HG02885 (cell line): ENCODE measurements at regions not wholly inside any gene's neighbourhood (a gene's known extent, or its start where the extent isn't known, plus 50 kb on each side); places are given as distances from the start of the nearest gene placed in this dataset.

Experiments used
- ATAC-seq: cut with Tn5 transposase; IDR thresholded peaks from one replicate; pipeline ENCODE4 v1.9.1; 2021; ENCODE audit warnings: mild to moderate bottlenecking; ENCODE audit not compliant: unreplicated experiment, poor library complexity

DNA sequence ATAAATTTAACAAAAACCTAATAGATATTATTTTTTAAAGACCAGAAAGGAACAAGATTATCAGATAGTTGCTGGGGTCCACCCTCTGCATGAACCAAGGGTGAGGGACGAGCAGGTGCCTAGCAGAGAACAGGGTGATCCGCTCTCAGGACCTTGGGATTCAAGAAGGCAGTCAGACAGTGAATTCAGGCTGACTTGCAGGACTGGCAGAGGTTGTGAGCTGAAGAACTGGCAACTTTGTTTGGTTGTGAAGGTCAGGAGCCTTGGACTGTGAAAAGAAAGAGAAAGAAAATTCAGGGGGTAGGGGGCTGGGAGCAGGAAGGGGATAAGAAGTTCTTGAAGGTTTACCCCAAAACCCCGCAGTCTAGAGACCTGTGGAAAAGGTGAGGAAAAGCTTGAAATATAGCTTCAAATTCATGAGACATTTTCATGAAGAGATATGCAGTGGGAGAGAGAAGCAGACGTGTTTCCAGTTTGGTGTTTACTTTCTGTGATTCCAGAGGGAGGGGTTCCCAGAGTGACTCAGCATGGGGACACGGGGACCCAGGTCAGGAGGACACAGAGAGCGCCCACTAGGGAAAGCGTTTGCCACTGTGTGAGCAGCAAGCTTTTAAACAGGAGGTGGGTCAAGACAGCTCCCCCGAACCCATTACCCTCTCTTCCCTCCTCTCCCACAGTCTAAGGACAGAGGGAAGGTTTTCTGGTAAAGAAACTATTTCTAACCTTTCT, 217.2 kb upstream of the UMPS start:
- ATAC-seq = no peak

- ATAC-seq = no peak
These were observed 216.6 kb upstream of the UMPS start for GRCh38 chr3:124513610-124513997.

GRCh38 chr3:124514683-124515082, 215.6 kb upstream of the UMPS start:
- ATAC-seq = no peak

DNA sequence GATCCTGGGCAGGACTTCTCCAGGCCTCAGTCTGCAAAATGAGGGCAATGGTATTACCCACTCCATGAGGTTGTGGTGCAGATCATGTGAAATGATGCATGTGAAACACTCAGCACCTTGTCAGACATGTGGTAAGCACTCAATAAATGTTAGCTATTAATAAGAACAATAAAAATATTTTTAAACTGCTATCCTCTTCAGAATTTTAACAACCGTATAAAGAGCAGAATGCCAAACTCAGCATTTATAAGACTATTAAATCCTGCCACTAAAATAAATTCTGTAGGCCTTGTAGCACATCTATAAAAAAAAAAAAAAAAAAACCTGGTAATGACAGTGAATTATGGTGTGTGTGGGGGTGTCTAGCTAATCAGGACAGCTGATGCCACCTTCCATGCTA, 213.9 kb upstream of the UMPS start:
- no peak for ATAC-seq

GRCh38 chr3:124517306-124517705, 212.9 kb upstream of the UMPS start:
- ATAC-seq = no peak

- no peak for ATAC-seq
These were observed 211.9 kb upstream of the UMPS start for GRCh38 chr3:124518350-124518749.

GRCh38 chr3:124519591-124520194, 210.6 kb upstream of the UMPS start:
- ATAC-seq = no peak

GRCh38 chr3:124520970-124521369, 209.3 kb upstream of the UMPS start:
- no peak for ATAC-seq

DNA sequence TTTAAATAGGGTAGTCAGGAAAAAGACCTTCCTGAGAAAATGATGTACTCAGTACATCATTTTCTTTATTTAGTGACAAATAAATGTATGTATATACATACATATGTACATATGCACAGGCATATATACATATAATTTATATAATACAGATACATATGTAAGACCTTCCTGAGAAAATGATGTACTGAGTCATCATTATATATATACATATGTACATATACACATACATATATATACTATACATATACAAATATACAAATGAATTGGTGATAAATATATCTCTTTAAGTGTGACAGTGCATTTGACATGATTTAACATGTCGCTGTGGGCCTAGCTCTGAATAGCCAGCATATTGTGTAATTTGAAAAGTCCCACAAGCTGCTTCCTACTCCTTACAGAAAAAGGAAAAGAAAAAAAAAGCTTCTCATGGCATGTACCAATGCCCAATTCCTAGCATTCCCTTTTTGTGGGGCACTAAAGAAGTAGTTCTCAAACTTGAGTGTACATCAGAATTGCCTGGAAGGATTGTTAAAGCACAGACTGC, 208.1 kb upstream of the UMPS start:
- ATAC-seq = no peak

- ATAC-seq = no peak
These were observed 203.7 kb upstream of the UMPS start for GRCh38 chr3:124526601-124527000.

DNA sequence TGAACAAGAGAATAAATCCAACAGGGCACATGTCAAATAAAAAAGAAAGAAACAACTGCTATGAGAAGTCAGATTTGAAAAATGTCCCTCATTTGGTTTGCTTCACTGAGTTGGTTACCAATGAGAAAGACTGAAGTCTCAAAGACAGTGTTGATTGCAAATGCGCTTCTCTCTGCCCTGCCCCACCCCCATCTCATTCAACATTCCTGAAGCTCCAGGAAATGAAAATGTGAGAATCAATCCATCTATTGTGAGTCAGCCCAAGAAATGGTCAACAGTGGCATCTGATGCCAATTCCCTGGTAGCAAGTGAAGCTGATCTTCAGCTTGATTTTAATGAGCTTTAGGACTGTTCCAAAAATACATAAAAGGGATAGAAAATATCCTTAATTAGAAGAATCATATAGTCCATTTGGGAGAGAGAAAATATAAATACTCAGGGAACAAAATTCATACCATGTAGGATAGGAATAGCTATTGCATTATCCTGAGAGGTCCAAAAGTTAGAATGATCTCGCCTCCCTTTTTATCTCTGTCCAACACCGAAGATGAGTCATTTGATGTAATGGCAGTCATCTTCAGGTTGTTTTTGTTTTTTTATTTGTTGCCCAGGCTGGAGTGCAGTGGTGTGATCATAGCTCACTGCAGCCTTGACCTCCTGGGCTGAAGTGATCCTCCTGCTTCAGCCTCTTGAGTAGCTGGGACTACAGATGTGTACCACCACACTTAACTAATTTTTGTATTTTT, 200.3 kb upstream of the UMPS start:
- ATAC-seq = no peak

DNA sequence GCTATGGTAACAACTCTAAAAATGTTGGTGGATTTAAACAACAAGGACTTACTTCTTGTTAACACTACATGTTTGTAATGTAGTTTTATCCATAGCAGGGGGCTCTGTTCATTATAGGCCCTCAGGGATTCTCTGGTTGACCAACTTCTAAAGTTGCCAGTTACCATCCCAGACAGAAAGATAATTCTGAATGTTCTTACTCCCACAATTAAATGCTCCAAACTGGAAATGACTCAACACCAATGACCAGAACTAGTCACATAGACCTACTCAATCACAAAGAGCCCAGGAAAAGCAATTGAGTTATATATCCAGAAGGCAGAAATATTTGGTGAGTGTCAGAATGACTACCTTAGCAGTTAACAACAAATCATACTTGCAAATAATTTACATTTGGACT, 199.3 kb upstream of the UMPS start:
- no peak for ATAC-seq

DNA sequence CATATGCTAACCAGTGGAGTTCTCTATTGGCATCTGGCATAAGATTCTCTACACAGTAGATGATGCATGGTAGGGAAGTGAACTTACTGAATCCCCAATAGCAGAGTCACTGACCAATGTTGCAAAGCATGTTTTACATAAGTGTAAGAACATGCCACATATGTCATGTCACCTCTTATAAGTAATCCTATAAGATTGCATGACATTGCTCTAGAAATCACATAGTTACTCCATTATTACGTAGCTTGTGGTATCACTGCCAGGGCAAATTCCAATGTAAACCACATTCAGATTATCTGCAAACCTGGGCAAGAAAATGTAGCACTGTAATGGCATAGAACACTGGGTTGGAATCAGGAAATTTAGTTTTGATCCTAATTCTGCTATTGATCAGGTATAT, 198.2 kb upstream of the UMPS start:
- ATAC-seq = no peak

DNA sequence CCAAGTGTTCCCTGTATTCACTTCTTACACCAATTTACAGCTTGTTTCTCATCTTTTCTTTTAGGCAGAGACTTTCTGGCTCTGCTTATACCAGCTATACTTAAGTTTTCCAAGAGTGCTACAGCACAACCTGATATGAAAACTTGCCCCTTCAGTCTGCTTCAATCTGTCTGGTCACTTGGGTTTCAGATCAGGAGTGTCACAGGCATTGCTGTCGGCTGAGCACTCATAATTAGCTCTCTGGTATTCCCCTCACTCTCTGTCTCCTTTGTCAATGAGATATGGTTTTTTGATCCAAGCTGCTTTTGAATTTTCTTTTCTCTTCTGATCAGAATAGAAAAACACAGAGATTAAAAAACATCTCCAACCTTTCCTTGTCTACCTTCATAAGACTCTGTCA, 194.9 kb upstream of the UMPS start:
- ATAC-seq = no peak

DNA sequence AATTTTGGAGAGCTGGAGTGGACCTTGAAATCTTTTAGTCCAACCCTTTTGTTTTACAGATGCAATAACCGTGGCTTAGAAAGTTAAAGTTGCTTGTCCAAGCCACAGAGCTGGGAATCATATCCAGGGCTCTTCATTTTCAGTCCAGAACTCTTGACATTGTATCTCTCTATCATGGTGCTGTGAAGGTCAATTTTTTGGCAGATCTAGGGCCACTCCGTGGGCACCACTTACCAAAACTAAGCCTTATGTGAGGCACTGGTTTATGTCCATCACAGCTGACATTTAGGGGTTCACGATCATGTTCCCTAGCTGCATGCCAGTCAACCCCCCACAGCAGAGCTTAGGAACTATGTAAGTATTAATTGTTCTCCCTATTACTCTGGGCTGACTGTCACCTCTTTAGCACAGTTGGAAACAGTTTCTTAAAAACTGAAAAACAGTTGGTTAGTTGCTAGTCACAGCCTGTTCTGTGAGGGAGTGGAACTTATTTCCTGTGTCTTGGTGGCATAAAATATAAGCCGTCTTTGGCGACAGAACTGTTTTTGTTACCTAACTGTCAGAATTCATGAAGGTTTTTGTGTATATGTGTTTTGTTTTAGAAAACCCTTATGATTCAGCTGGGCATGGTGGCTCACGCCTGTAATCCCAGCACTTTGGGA, 189.6 kb upstream of the UMPS start:
- no peak for ATAC-seq

GRCh38 chr3:124542214-124542869, 187.9 kb upstream of the UMPS start:
- ATAC-seq = no peak

- no peak for ATAC-seq
These were observed 184.4 kb upstream of the UMPS start for GRCh38 chr3:124545891-124546290.

- ATAC-seq = no peak
These were observed 178.0 kb upstream of the UMPS start for GRCh38 chr3:124552224-124552623.

DNA sequence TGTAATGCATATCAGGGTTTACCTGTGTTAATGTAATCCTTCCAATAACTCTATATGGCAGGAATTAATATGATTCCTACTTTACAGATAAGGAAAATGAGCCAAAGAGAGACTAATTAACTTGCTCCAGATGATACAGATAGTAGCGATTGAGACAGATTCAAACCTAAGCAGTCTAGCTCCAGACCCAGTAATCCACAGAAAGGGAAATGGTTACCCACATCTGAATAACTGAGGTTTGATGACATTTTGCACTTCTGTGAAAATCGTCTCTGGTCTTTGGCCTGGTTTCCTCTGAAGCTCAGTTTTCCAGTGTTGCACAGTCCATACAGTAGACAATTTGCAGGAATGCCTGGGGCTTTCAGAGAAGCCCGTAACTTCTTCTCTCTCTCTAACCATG, 177.1 kb upstream of the UMPS start:
- ATAC-seq = no peak

DNA sequence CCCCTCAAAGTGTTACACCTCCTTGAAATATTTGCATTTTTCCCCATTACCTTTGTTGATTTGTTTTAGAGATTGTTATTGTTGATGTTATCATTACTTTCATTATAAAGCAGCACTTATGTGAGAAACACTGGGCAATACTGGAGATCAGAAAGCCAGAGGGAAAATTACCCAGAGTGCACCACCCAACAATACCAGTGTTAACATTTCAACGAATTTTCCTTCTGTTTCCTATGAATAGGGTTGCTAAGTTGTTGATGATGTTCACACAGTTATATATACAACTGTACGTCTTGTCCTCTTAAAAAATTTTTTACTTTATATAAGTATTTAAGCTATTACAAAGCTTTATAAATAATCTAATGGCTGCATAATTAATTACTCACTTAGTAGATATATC, 173.6 kb upstream of the UMPS start:
- no peak for ATAC-seq
